HepG2 (cell line): ENCODE measurements at regions not wholly inside any gene's neighbourhood (a gene's known extent, or its start where the extent isn't known, plus 50 kb on each side); places are given as distances from the start of the nearest gene placed in this dataset.

ENCODE experiments used
- AHR ChIP-seq: IDR thresholded peaks from 2 replicates; pipeline ENCODE4 v1.6.1; 2018; ENCODE audit warnings: missing genetic modification reagents, missing compliant biosample characterization
- HNRNPLL ChIP-seq: fragments of 200-400 bp; formaldehyde crosslinking; IDR thresholded peaks from 2 replicates; pipeline ENCODE4 v1.6.1; 2017; ENCODE audit warnings: mild to moderate bottlenecking, low read depth, low read length; ENCODE audit not compliant: poor library complexity, severe bottlenecking
- MAZ ChIP-seq, 2 experiments: sonication (generic) in 1 of 2; formaldehyde crosslinking in 1 of 2; IDR thresholded peaks; 2 replicates each; pipeline versions ENCODE4 v1.5.0 to v1.6.1; 2012 to 2020; ENCODE audit warnings: low read depth in 2 of 2, mild to moderate bottlenecking in 2 of 2, borderline replicate concordance in 1 of 2, improper control_type of control experiment in 1 of 2, low read length in 1 of 2, missing genetic modification reagents in 1 of 2, moderate library complexity in 1 of 2
- MED13 ChIP-seq: sonication (generic); formaldehyde crosslinking; IDR thresholded peaks from 2 replicates; pipeline ENCODE4 v1.5.0; 2020; ENCODE audit warnings: missing genetic modification reagents
- PLRG1 ChIP-seq: fragments of 450-650 bp; conservative IDR thresholded peaks from 2 replicates; pipeline ENCODE4 v1.6.1; 2016
- RBM22 ChIP-seq: fragments of 200-400 bp; formaldehyde crosslinking; optimal IDR thresholded peaks from 2 replicates; pipeline ENCODE3; 2017; ENCODE audit warnings: mild to moderate bottlenecking, low read length, moderate library complexity
- SNAPC2 ChIP-seq: sonication (generic); formaldehyde crosslinking; IDR thresholded peaks from 2 replicates; pipeline ENCODE4 v1.8.1; 2022; ENCODE audit warnings: mild to moderate bottlenecking, missing genetic modification reagents
- ZFP37 ChIP-seq: sonication (generic); formaldehyde crosslinking; IDR thresholded peaks from 2 replicates; pipeline ENCODE4 v1.4.0; 2020; ENCODE audit warnings: missing genetic modification reagents, borderline replicate concordance
- ZIK1 ChIP-seq: sonication (generic); formaldehyde crosslinking; IDR thresholded peaks from 2 replicates; pipeline ENCODE4 v1.5.0; 2020; ENCODE audit warnings: mild to moderate bottlenecking, low read depth, missing genetic modification reagents, borderline replicate concordance
- ZNF253 ChIP-seq: sonication (generic); formaldehyde crosslinking; IDR thresholded peaks from 2 replicates; pipeline ENCODE4 v1.8.0; 2022; ENCODE audit warnings: mild to moderate bottlenecking, missing genetic modification reagents, borderline replicate concordance
- ZNF367 ChIP-seq: sonication (generic); formaldehyde crosslinking; IDR thresholded peaks from 2 replicates; pipeline ENCODE4 v1.4.0; 2020; ENCODE audit warnings: missing genetic modification reagents, borderline replicate concordance
- ZNF383 ChIP-seq: sonication (generic); formaldehyde crosslinking; IDR thresholded peaks from 2 replicates; pipeline ENCODE4 v1.4.0; 2020; ENCODE audit warnings: missing genetic modification reagents, mild to moderate bottlenecking, borderline replicate concordance
- ZNF746 ChIP-seq: sonication (generic); formaldehyde crosslinking; IDR thresholded peaks from 2 replicates; pipeline ENCODE4 v1.8.0; 2022; ENCODE audit warnings: mild to moderate bottlenecking, missing genetic modification reagents
- TF ChIP-seq, protein P1 (sequence below): sonication (generic); formaldehyde crosslinking; IDR thresholded peaks from 2 replicates; pipeline ENCODE4 v1.9.0; 2021; ENCODE audit warnings: mild to moderate bottlenecking, missing genetic modification reagents
- TF ChIP-seq, protein P2 (sequence below): sonication (generic); formaldehyde crosslinking; IDR thresholded peaks from 2 replicates; pipeline ENCODE4 v1.5.1; 2020; ENCODE audit warnings: missing genetic modification reagents, mild to moderate bottlenecking, borderline replicate concordance
- TF ChIP-seq, protein P3 (sequence below): IDR thresholded peaks from 2 replicates; pipeline ENCODE4 v1.6.1; 2016; ENCODE audit warnings: mild to moderate bottlenecking, missing biosample characterization, missing genetic modification reagents
- TF ChIP-seq, protein P4 (sequence below): sonication (generic); formaldehyde crosslinking; IDR thresholded peaks from 2 replicates; pipeline ENCODE4 v1.4.0; 2020; ENCODE audit warnings: missing genetic modification reagents; ENCODE audit errors: not compliant biosample characterization
- TF ChIP-seq, protein P5 (sequence below): sonication (generic); formaldehyde crosslinking; conservative IDR thresholded peaks from 2 replicates; pipeline ENCODE4 v1.8.1; 2023; ENCODE audit warnings: missing genetic modification reagents

DNA sequence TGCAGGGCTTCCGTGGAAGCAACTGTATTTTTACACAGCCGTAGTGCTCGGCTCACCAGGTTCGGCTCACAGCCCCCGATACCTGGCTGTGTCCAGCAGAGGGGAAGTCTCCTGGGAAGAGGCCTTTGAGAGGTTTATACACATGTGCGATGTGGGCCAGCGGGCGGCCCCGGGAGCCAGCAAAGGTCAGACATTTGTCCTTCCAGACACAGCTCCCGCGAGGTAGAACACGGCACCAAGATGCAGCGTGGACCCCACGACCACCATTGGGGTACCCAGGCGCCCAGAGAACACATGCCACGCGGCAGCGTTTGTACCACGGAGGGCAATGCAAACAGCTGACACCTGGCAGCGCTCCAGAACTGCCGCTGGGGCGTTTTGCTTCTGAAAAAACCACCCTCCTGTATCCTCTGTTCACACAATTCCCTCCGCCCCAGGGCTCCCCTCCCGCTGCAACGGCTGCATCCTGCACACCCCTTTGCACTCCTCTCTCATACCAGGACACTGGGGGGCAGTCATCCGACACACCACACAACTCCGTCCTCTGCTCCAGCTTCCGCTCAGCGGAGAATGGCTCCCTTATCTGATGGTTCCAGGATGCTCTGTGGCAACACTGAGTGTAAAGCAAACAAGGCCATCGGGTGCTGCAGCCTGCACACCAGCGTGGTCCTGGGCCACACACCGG is 235.3 kb downstream of the SYK start (continued):
- TF ChIP-seq ZNF367 (CRISPR knock-in tag) (no peak), MED13 (peak; percentile 81; the same call in 1 of the 2 replicates), PLRG1 (no peak), RBM22 (no peak), ZNF253 (no peak), HNRNPLL (no peak), ZFP37 (peak; percentile 68; the same call in 1 of the 2 replicates), ZNF383 (CRISPR knock-in tag) (no peak), MAZ (IDR thresholded peaks at IDR 0.05; ENCODE audit: borderline replicate concordance, low read depth, low read length) (peak; percentile 34; the same call in 1 of the 2 replicates), MAZ (CRISPR knock-in tag; IDR thresholded peaks at IDR 0.05; ENCODE audit: low read depth) (peak; percentile 84), ZIK1 (CRISPR knock-in tag) (peak; percentile 77), SNAPC2 (no peak), AHR (CRISPR knock-in tag) (peak; percentile 93), ZNF746 (0 out of 2 replicates have a peak, but pooled peaks have one; percentile 79)
- TF ChIP-seq, protein P1, sequence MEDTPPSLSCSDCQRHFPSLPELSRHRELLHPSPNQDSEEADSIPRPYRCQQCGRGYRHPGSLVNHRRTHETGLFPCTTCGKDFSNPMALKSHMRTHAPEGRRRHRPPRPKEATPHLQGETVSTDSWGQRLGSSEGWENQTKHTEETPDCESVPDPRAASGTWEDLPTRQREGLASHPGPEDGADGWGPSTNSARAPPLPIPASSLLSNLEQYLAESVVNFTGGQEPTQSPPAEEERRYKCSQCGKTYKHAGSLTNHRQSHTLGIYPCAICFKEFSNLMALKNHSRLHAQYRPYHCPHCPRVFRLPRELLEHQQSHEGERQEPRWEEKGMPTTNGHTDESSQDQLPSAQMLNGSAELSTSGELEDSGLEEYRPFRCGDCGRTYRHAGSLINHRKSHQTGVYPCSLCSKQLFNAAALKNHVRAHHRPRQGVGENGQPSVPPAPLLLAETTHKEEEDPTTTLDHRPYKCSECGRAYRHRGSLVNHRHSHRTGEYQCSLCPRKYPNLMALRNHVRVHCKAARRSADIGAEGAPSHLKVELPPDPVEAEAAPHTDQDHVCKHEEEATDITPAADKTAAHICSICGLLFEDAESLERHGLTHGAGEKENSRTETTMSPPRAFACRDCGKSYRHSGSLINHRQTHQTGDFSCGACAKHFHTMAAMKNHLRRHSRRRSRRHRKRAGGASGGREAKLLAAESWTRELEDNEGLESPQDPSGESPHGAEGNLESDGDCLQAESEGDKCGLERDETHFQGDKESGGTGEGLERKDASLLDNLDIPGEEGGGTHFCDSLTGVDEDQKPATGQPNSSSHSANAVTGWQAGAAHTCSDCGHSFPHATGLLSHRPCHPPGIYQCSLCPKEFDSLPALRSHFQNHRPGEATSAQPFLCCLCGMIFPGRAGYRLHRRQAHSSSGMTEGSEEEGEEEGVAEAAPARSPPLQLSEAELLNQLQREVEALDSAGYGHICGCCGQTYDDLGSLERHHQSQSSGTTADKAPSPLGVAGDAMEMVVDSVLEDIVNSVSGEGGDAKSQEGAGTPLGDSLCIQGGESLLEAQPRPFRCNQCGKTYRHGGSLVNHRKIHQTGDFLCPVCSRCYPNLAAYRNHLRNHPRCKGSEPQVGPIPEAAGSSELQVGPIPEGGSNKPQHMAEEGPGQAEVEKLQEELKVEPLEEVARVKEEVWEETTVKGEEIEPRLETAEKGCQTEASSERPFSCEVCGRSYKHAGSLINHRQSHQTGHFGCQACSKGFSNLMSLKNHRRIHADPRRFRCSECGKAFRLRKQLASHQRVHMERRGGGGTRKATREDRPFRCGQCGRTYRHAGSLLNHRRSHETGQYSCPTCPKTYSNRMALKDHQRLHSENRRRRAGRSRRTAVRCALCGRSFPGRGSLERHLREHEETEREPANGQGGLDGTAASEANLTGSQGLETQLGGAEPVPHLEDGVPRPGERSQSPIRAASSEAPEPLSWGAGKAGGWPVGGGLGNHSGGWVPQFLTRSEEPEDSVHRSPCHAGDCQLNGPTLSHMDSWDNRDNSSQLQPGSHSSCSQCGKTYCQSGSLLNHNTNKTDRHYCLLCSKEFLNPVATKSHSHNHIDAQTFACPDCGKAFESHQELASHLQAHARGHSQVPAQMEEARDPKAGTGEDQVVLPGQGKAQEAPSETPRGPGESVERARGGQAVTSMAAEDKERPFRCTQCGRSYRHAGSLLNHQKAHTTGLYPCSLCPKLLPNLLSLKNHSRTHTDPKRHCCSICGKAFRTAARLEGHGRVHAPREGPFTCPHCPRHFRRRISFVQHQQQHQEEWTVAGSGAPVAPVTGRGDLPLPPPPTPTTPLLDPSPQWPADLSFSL (CRISPR knock-in tag), result peak; percentile 85
- TF ChIP-seq, protein P2, sequence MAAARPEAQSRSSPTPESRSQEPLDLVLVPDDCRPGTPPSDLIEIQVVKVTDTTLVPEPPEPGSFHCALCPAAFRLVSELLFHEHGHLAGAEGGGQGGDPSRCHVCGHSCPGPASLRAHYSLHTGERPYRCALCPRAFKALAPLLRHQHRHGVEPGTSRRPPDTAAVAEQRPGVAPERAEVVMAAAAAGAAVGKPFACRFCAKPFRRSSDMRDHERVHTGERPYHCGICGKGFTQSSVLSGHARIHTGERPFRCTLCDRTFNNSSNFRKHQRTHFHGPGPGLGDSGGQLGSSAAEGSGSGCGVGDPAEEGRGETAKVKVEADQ (CRISPR knock-in tag), result no peak
- TF ChIP-seq, protein P3, sequence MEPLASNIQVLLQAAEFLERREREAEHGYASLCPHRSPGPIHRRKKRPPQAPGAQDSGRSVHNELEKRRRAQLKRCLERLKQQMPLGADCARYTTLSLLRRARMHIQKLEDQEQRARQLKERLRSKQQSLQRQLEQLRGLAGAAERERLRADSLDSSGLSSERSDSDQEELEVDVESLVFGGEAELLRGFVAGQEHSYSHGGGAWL (CRISPR knock-in tag), result no peak
- TF ChIP-seq, protein P4, sequence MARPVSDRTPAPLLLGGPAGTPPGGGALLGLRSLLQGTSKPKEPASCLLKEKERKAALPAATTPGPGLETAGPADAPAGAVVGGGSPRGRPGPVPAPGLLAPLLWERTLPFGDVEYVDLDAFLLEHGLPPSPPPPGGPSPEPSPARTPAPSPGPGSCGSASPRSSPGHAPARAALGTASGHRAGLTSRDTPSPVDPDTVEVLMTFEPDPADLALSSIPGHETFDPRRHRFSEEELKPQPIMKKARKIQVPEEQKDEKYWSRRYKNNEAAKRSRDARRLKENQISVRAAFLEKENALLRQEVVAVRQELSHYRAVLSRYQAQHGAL (CRISPR knock-in tag), result no peak
- TF ChIP-seq, protein P5, sequence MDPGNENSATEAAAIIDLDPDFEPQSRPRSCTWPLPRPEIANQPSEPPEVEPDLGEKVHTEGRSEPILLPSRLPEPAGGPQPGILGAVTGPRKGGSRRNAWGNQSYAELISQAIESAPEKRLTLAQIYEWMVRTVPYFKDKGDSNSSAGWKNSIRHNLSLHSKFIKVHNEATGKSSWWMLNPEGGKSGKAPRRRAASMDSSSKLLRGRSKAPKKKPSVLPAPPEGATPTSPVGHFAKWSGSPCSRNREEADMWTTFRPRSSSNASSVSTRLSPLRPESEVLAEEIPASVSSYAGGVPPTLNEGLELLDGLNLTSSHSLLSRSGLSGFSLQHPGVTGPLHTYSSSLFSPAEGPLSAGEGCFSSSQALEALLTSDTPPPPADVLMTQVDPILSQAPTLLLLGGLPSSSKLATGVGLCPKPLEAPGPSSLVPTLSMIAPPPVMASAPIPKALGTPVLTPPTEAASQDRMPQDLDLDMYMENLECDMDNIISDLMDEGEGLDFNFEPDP, result no peak
